ENCODE measurements at regions not wholly inside any gene's neighbourhood (a gene's known extent, or its start where the extent isn't known, plus 50 kb on each side); places are given as distances from the start of the nearest gene placed in this dataset.

DNA sequence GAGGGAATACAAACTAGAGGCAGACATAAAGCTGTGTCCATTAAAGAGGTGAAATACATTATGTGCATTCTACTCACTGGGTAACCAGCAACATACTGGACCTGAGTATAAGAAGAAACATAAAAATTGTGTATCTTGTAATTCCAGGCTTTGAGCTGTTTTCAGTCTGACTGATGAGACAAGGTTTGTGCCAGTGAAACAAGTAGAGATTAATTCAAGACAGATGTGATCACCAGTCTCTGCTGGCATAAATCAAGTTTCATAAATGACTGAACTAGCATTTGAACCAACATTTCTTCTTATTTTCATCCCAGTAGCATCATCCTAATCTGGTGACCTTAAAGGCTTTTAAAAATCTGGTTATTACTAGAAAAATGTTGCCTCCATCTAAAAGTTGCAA lies 108.8 kb upstream of the RPL38 start:
- TF ChIP-seq EP300 (conservative IDR thresholded peaks at IDR 0.05; ENCODE audit: poor library complexity, severe bottlenecking) (no peak), MXI1 (conservative IDR thresholded peaks at IDR 0.05; ENCODE audit: poor library complexity, severe bottlenecking) (no peak), EZH2 (IDR thresholded peaks at IDR 0.05; ENCODE audit: borderline replicate concordance, insufficient read depth, low read length, poor library complexity, severe bottlenecking) (no peak), SMC3 (conservative IDR thresholded peaks at IDR 0.05; ENCODE audit: poor library complexity) (no peak), RAD21 (conservative IDR thresholded peaks at IDR 0.05) (no peak), POLR2AphosphoS5 (IDR thresholded peaks at IDR 0.05) (no peak), TAF1 (IDR thresholded peaks at IDR 0.05; ENCODE audit: low read depth) (no peak)
- TF ChIP-seq, protein P1, sequence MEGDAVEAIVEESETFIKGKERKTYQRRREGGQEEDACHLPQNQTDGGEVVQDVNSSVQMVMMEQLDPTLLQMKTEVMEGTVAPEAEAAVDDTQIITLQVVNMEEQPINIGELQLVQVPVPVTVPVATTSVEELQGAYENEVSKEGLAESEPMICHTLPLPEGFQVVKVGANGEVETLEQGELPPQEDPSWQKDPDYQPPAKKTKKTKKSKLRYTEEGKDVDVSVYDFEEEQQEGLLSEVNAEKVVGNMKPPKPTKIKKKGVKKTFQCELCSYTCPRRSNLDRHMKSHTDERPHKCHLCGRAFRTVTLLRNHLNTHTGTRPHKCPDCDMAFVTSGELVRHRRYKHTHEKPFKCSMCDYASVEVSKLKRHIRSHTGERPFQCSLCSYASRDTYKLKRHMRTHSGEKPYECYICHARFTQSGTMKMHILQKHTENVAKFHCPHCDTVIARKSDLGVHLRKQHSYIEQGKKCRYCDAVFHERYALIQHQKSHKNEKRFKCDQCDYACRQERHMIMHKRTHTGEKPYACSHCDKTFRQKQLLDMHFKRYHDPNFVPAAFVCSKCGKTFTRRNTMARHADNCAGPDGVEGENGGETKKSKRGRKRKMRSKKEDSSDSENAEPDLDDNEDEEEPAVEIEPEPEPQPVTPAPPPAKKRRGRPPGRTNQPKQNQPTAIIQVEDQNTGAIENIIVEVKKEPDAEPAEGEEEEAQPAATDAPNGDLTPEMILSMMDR (IDR thresholded peaks at IDR 0.05; ENCODE audit: poor library complexity, severe bottlenecking), result no peak
- TF ChIP-seq, protein P2, sequence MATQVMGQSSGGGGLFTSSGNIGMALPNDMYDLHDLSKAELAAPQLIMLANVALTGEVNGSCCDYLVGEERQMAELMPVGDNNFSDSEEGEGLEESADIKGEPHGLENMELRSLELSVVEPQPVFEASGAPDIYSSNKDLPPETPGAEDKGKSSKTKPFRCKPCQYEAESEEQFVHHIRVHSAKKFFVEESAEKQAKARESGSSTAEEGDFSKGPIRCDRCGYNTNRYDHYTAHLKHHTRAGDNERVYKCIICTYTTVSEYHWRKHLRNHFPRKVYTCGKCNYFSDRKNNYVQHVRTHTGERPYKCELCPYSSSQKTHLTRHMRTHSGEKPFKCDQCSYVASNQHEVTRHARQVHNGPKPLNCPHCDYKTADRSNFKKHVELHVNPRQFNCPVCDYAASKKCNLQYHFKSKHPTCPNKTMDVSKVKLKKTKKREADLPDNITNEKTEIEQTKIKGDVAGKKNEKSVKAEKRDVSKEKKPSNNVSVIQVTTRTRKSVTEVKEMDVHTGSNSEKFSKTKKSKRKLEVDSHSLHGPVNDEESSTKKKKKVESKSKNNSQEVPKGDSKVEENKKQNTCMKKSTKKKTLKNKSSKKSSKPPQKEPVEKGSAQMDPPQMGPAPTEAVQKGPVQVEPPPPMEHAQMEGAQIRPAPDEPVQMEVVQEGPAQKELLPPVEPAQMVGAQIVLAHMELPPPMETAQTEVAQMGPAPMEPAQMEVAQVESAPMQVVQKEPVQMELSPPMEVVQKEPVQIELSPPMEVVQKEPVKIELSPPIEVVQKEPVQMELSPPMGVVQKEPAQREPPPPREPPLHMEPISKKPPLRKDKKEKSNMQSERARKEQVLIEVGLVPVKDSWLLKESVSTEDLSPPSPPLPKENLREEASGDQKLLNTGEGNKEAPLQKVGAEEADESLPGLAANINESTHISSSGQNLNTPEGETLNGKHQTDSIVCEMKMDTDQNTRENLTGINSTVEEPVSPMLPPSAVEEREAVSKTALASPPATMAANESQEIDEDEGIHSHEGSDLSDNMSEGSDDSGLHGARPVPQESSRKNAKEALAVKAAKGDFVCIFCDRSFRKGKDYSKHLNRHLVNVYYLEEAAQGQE (IDR thresholded peaks at IDR 0.05; ENCODE audit: borderline replicate concordance), result no peak
- H4K20me1 ChIP-seq (ENCODE audit: insufficient read depth), result no peaks in the 10 kb centered on the region
- no peak overlapping the region for H3K4me3 ChIP-seq (ENCODE audit: low read length)
- no peaks in the 10 kb centered on the region for H3K79me2 ChIP-seq (replicated peaks; ENCODE audit: insufficient read depth, low read length)
- no peak overlapping the region for H3K27ac ChIP-seq (ENCODE audit: low read length)
- H3K9me3 ChIP-seq (ENCODE audit: low read length), result peaks cover 3% of the 10 kb centered on the region
- H2AFZ ChIP-seq (ENCODE audit: low read depth, low read length), result no peak overlapping the region
- H3K9ac ChIP-seq (ENCODE audit: low read length), result no peak overlapping the region
- H3K9me2 ChIP-seq (ENCODE audit: insufficient read depth, low read length), result no peaks in the 10 kb centered on the region
- no peak overlapping the region for H3K4me2 ChIP-seq (ENCODE audit: low read length)
- no peaks in the 10 kb centered on the region for H3K27me3 ChIP-seq (ENCODE audit: insufficient read depth, low read depth, low read length)
- no peaks in the 10 kb centered on the region for H3K36me3 ChIP-seq (ENCODE audit: insufficient read depth, low read length)
- H3F3A ChIP-seq (ENCODE audit: insufficient read depth, low read length, poor library complexity, severe bottlenecking), result no peaks in the 10 kb centered on the region

DNA sequence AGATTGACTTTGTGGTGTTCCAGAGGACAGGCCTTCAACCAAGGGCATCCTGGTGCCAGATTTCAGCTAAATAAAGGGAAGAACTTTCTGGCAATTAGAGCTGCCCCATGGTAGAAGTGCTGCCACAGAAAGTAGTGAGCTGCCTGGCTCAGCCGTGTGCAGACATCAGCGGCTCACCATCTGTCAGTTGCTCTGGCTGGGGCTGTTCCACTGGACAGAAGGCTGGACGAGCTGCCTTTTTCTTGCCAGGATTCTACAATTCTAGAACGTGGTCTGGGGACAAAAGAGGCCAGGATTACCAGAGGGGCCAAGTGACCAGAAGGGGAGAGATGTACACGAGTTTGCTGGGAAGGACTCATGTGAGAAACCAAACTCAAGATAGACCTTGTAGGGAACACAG lies 107.0 kb upstream of the RPL38 start:
- Histone ChIP-seq H3K4me3 (ENCODE audit: low read length) (no peak overlapping the region), H3F3A (ENCODE audit: insufficient read depth, low read length, poor library complexity, severe bottlenecking) (no peaks in the 10 kb centered on the region), H3K9me2 (ENCODE audit: insufficient read depth, low read length) (no peaks in the 10 kb centered on the region), H3K79me2 (replicated peaks; ENCODE audit: insufficient read depth, low read length) (no peaks in the 10 kb centered on the region), H2AFZ (ENCODE audit: low read depth, low read length) (no peak overlapping the region), H3K9me3 (ENCODE audit: low read length) (peaks cover 3% of the 10 kb centered on the region), H3K9ac (ENCODE audit: low read length) (no peak overlapping the region), H3K4me2 (ENCODE audit: low read length) (no peak overlapping the region), H4K20me1 (ENCODE audit: insufficient read depth) (no peaks in the 10 kb centered on the region), H3K27ac (ENCODE audit: low read length) (no peak overlapping the region), H3K27me3 (ENCODE audit: insufficient read depth, low read depth, low read length) (no peaks in the 10 kb centered on the region), H3K36me3 (ENCODE audit: insufficient read depth, low read length) (no peaks in the 10 kb centered on the region)
- no peak for TF ChIP-seq MXI1 (conservative IDR thresholded peaks at IDR 0.05; ENCODE audit: poor library complexity, severe bottlenecking)
- TF ChIP-seq, protein P1 (IDR thresholded peaks at IDR 0.05; ENCODE audit: poor library complexity, severe bottlenecking), result no peak
- TF ChIP-seq RAD21 (conservative IDR thresholded peaks at IDR 0.05), result no peak
- no peak for TF ChIP-seq EZH2 (IDR thresholded peaks at IDR 0.05; ENCODE audit: borderline replicate concordance, insufficient read depth, low read length, poor library complexity, severe bottlenecking)
- TF ChIP-seq SMC3 (conservative IDR thresholded peaks at IDR 0.05; ENCODE audit: poor library complexity), result no peak
- TF ChIP-seq, protein P2 (IDR thresholded peaks at IDR 0.05; ENCODE audit: borderline replicate concordance), result no peak
- no peak for TF ChIP-seq TAF1 (IDR thresholded peaks at IDR 0.05; ENCODE audit: low read depth)
- TF ChIP-seq POLR2AphosphoS5 (IDR thresholded peaks at IDR 0.05), result no peak
- no peak for TF ChIP-seq EP300 (conservative IDR thresholded peaks at IDR 0.05; ENCODE audit: poor library complexity, severe bottlenecking)

All from neural cell (in vitro differentiated cells).